ENCODE measurements at regions not wholly inside any gene's neighbourhood (a gene's known extent, or its start where the extent isn't known, plus 50 kb on each side); places are given as distances from the start of the nearest gene placed in this dataset.

DNA sequence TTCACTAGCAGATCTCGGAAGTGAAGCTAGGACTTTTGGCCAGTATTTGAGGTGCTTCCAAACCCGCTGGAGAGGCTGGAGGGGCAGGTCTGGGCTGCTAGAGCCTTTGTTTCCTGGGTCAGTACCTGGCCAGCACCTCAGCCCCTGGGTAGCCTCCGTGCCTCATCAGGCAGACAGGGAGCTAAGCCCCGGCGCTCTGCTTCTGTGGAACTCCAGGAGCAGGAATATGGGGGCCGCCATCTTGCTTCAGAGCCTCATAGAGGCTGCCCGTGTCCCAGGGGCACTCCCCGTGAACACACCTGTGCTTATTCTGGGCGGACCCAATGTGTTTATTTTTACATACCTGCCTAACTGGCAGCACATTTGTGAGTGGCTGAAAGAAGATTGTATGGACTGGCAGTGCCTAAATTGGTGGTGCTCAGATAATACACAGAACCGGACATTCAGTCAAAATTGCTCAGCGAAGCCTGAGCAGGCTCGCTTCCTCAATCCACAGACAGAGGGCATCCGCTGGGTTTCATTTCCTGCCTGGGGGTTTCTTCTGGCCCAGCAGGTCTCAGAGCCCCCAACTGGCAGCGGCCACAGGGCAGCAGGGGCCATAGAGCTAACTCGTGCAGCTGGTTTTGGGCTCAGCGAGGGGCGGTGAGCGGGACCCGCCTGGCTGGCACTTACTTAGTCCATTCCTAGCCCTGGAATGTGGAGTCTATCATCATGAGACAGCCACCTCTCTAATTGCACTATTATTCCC, 176.8 kb upstream of the ALKAL2 start:
- TF ChIP-seq, protein P1, sequence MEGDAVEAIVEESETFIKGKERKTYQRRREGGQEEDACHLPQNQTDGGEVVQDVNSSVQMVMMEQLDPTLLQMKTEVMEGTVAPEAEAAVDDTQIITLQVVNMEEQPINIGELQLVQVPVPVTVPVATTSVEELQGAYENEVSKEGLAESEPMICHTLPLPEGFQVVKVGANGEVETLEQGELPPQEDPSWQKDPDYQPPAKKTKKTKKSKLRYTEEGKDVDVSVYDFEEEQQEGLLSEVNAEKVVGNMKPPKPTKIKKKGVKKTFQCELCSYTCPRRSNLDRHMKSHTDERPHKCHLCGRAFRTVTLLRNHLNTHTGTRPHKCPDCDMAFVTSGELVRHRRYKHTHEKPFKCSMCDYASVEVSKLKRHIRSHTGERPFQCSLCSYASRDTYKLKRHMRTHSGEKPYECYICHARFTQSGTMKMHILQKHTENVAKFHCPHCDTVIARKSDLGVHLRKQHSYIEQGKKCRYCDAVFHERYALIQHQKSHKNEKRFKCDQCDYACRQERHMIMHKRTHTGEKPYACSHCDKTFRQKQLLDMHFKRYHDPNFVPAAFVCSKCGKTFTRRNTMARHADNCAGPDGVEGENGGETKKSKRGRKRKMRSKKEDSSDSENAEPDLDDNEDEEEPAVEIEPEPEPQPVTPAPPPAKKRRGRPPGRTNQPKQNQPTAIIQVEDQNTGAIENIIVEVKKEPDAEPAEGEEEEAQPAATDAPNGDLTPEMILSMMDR (conservative IDR thresholded peaks at IDR 0.05 in 1 of 2, IDR thresholded peaks at IDR 0.05 in 1 of 2; ENCODE audit: low read depth in 1 of 2, low read length in 2 of 2) = no peak
- no peak for TF ChIP-seq EZH2 (IDR thresholded peaks at IDR 0.05; ENCODE audit: low read length, missing control alignments)
